Islet of Langerhans (tissue), 1 donor: ENCODE measurements at regions not wholly inside any gene's neighbourhood (a gene's known extent, or its start where the extent isn't known, plus 50 kb on each side); places are given as distances from the start of the nearest gene placed in this dataset.

Source experiments
- FAIRE-seq: peaks from one replicate; lab custom pipeline; 2011; peaks lifted over from hg19 to GRCh38; lab: Jason Lieb, UNC

DNA sequence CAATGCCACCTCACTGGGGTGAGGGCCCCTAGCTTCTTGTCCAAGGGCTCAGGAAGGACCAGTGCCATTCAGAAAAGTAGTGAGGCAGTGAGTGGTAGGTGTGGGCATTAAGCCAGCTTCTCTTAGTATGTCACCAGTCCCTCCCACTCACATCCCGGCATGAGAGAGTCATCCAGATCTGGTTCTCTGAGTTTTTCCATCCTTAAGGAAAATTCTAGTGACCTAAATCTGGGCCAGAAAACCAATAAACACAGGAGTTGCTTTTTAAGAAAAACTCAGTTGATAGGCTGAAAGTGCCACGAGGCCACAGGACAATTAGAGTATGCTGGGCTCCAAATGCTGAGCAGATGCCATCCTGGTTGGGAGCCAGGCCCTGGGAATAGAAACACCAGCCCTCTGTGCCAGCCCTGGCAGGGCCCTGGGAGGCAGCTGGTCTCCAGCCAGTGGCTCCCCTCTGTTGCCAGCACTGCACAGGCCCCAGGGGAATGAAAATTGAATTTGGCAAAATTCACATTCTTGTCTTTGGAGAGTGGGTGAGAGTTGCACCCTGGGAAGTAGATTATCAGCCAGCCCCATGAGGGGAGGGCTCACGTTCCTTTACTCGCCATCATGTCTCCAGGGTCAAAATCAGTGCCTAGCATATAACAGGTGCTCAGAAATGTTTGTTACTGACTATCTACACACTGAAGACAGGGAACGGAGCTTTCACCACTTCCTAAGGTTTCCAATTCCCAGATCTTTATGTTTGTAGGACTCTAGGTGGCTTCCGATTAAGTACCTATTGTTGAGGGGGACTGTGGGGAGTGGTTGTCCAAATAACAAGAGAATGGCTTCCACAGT is 52.8 kb downstream of the FAM43A start:
- FAIRE-seq = no peak

DNA sequence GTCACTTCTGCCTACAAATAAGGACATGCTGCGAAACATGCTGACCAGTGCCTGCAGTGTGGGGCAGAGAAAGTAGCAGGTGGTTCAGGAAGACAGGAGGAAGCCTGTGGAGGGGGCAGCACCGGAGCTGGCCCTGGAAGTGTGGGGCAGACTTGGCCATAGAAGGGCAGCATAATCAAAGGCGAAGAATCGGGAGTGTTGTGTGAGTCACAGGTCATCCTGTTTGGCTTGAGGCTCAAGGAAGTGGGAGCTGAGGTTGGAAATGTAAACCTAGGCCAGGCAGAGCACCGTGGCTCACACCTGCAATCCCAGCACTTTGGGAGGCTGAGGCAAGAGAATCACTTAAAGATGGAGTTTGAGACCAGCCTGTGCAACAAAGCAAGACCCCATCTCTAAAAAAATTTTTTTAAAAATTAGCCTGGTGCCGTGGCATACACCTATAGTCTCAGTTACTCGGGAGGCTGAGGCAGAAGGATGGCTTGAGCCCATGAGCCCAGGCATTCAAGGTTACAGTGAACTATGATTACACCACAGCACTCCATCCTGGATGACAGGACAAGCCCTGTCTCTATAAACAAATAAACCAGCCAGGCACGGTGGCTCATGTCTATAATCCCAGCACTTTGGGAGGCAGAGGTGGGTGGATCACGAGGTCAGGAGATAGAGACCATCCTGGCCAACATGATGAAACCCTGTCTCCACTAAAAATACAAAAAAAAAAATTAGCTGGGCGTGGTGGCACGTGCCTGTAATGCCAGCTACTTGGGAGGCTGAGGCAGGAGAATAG is 54.0 kb downstream of the FAM43A start:
- no peak for FAIRE-seq

DNA sequence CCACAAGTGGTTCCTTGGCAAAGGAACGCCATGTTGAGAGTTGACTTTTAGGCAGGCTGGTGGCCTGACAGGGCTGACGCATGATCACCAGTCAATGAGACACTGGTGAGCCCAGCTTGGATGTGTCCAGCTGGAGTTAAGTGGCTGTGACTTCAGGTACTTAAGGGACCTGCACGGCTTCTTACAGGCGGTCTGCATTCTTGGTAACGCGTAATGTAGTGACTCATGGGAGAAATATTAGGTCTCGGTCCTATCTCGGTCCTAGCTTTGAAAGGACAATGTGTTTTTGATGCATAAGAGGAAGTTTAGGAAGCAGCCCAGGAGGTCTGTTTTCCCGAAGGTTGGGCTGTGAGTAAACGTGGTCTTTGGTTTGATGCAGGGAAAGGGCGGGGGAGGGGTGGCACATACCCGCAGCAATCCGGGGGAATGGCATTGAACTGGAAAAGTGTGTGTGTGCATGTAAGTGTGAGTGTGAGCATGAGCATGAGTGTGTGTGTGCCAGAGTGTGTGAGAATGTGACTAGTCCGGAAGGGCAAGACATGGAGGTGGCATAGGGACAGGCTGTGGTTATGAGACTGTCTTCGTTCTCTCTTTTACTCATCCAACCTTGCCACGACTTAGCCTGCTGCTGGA is 55.3 kb downstream of the FAM43A start:
- FAIRE-seq = no peak

DNA sequence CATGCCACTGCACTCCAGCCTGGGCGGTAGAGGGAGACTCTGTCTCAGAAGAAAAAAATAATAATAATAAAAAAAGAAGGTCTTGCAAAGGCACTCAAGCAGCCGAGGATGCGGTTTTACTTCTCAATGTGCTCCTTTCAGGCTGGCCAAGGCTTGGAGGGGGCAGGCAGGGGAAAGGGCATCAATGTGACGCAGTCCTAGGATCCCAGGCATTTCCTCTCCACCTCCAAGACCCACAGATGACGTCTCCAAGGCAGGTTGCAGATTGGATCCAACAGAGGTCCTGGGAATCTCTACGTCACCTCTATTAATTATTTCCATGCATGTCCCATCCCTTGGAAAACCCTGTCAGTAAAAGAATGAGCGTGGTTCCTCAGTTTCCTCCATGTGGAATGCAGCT is 56.2 kb downstream of the FAM43A start:
- FAIRE-seq = no peak

DNA sequence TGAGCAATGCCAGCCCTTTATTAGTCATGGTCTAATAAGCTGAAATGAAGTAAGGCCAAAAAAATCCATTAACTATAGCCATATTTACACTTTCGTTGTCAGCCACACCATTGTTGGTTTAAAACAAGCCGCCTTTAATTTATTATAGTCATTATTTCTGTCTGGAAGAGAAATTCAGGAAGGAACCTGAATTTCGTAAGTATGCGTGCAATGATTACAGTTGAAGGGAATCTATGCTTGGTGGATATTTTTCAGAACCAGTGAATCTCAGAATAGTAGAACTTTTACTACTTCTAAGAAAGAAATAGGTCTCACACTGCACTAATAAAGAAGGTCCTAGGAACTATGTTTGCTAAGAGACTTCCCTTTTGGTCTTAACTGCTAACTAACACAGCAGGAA is 59.1 kb downstream of the FAM43A start:
- no peak for FAIRE-seq

DNA sequence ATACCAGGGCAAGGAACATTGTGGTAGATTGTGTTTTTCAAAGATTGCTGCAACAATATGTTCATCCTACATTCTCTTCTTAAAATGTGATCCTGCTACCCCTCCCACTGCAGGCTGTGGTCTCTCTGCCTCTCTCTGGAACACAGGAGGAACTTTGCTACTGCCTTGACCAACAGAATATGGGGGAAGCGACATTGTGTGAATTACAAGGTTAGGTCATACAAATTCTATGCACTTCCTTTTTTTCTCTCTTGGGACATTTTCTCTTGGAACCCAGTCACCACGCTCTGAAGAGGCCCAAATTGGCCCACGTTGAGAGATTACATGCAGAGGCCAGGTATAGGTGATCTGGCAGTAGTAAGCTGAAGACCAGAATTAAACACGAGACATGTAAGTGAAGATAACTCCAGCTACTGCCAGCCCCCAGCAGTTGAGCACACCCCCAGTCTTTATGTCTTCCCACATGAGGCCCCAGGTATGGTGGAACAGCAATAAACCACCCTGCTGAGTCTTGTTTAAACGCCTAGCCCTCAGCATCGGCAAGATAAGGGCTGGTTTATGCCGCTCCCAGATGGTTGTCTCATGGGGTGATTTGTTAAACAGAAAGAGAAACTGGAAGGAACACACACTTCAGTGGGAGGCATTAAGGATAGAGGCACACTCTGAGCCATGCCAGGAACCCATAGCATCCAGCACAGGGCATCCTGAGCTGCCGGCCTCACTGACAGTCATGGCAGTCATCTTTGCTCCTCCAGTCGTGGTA is 59.9 kb downstream of the FAM43A start:
- FAIRE-seq = no peak

DNA sequence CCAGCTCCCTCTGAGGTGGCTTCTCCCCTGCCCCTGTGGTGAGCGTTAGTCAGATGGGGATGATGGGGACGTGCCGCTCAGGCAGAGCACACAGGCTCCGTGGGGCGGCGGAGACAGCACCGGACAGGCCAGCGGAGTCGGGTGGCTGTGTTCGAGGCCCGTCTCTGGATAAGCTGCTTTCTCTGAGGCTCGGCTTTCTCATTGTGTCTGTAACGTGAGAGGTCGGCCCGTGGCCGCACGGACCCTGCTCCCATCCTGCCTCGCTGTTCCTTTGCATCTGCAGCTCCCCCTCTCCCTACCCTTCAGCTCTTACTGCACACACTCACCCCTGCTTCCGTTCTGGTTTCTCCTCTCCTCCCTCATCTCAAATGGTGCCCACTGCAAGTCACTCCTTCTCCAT is 62.5 kb downstream of the FAM43A start:
- FAIRE-seq = no peak

DNA sequence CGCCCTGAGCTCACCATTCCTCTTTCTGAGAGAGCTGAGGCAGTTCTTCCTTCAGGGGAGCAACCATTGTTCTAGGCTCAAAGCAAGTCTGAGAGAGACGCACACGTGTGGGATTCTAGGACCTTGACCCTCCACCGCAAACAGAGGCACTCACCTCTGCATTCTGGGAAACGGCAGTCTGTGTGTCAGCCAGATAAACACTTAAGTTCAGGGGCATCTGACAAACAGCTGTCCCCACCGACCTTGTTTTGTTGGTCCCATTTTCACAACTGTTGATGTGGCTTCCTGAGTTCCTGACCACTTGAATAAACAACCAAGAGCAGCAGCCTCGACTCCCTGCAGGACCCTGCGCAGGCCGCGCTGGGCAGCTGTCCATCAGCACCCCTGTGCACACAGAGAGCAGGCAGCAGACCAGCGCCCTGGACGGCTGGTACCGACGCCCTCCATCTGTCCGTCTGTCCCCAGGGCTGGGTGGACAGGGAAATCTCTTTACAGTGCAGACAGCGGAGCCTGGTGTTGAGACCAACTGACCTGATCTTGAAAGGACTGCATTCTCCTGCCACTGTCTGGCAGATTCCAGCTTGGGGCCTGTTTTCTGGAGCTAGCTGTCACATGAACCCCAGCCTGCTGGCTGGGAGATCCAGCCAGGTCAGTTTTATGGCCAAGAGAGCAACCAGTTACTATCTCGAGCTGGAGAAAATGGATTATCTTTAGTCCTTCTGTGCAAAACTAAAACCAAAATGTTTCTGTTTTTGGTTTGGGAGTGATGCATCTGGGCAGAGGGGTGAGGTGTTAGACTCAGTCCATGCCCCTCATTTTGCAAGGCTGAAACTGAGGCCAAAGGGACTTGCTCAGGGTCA is 64.2 kb downstream of the FAM43A start:
- no peak for FAIRE-seq

DNA sequence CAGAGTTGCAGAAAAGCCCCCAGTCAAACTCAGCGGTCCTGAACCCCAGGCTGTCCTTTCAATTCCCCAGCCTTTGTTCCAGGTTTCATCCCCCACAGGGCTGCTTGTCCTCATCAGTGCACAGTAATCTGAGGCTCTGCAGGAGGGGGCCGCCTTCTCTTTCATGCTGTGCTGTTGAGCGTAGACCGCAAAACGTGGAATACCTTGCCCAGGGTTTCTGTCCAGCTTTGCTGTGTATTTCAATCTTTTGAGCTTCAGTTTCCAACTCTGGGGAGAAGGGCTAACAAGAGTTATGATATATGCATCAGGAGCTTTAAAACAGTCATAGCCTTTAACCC is 64.8 kb downstream of the FAM43A start:
- no peak for FAIRE-seq

DNA sequence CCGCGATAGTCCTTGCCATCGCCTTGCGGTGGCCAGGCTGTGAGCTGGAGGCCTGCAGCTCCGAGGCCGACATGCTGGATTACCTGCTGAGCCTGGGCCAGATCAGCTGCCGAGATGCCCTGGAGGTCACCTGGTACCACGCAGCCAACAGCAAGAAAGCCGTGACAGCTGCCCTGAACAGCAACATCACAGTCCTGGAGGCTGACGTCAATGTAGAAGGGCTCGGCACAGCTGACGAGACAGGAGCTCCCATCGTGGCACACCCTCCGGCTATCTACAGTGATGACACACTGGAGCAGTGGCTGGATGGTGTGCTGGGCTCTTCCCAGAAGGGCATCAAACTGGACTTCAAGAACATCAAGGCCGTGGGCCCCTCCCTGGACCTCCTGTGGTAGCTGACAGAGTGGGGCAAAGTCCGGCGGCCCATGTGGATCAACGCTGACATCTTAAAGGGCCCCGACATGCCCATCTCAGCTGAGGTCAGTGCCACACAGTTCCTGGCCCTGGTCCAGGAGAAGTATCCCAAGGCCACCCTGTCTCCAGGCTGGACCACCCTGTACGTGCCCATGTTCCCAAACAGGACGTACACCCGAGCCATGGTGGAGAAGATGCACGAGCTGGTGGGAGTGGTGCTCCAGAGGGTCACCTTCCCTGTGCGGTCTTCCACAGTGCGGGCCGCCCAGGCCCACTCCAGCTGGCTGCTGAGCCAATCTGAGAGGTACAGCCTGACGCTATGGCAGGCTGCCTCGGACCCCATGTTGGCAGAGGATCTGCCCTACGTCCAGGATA is 70.2 kb downstream of the FAM43A start:
- no peak for FAIRE-seq

DNA sequence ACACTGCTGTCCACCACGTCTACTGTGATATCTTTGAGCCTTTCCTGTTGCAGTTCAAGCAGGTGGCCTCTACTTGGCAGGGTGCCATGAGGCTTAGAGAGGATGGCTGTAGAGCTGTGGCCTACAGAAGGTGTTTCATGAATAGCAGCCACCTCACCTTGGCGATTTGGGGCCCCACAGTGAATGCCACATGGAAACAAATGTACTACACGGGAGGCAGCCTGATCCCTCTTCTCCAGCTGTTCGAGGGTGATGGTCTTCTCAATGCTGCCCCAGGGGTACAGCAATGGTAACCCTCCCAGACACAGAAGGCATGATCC is 70.7 kb downstream of the FAM43A start:
- no peak for FAIRE-seq

DNA sequence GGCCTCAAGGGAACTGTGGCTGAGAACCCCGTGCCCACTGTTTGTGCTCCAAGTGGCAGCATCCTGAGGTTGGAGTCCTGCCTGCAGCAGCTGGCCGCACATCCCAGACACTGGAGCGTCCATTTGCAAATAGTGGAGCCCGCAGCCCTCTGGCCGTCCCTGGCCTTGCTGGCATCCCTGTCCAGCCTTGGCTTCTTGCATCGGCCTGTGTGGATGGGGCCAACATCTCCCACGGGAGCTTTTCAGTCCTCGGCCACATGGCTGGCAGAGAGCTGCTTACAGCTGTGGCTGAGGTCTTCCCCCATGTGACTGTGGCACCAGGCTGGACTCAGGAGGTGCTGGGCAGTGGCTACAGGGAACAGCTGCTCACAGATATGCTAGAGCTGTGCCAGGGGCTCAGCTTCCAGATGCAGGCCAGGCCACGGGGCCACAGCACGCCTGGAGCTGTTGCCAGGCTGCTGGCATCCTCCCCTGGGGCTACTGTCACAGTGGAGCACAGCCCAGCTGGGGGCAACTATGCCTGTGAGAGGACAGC is 71.2 kb downstream of the FAM43A start:
- no peak for FAIRE-seq

DNA sequence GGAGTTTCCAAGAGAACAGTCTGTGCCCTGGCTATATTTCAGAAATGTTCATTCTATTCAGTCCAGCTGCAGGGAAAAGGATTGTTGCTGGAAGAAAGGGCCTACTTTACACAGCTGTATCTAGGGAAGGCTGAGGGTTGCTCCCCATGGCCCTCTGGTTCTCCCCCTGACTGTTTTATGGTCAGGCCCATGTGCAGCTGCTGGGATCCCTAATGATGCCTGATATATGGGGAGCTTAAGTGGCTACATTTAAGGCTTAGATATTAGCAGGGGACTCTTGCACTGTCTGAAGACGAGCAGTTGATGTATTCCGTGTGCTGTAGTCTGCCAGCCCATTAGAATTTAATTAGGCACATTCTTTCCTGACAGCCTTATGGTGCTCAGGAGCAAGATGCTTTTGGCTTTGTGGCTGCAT is 72.0 kb downstream of the FAM43A start:
- no peak for FAIRE-seq

DNA sequence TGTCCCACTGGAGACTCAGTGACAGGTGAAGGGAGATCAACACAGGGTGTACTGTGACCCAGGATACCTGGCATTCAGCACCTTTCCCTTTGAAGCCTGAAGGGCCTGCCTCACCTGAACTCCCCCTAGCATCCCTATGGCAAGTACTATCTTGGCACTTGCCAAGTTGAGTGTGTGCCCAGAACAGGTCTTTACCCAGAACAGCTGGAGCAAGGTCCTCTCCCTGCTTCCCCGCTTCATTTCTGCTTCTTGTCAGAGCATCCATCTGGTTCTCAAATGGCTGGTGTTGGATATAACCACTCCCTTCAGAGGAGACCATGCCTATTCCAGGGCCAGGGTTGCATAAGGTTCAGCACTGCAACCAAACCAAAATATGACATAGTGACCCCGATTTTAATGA is 73.0 kb downstream of the FAM43A start:
- FAIRE-seq = no peak

DNA sequence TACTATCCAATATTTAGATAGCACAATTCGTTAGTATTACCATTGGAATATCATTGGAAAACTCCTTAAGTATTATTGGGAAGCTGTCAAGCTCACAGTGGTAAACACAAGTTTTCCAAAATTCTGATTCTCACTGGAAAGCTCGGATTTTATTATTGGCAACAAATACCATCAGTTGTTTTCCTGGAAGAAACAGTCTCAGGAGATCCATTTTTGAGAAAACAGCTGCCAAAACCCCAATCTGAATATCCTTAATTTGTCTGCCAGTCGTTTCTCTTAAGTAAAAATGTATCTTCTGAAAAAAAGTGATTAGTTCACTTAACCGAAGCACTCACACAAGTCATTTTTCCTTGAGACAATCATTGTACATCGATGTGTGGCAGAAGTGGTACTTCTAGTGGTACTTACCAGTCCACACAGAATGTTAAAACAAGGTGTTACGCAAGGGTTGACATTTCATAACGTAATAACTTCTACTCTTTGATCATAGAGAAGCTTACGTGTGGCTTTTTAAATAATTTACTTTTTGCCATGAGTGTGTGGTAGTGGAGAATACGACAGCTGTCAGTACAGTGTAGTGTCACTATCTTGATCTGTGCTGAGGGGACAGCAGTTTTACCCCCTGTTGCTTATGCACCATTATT is 74.9 kb downstream of the FAM43A start:
- FAIRE-seq = no peak

DNA sequence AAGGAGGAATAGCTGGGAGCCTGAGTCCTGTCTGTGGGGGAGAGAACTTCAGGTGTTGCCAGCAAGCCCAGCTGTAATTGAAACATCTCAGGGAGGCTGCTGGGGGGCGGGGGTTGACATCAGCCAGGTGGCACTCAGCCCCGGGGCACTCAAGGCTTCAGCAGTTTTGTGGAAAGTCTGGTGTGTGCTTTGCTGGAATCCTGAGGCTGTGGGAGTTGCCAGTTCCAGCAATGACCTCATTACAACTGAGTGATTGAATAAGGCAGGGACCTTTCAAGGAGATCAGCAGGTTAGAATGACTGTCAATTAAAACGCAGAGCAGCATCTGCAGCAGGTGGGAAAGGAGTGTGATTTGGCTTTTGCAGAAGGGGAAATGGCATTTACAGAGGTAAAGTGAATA is 75.7 kb downstream of the FAM43A start:
- no peak for FAIRE-seq

DNA sequence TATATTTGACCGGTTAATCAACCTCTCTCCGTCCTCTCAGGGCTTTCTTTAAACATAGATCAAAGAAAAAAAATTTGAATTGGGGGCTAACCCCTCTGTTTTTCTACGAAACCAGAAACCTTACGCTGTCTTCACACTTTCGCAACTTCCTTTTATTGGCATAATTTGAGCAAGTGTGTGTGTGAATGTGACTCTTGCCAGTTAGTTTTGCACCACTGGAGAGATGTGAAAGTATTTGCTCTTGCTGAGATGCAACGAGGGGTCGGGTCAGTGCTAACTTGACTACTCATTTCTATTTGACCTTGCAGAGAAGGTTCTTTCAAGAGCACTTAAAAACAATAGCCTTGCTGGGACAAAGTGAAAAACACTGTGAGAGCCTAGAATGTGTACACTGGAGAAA is 81.2 kb downstream of the FAM43A start:
- FAIRE-seq = no peak

DNA sequence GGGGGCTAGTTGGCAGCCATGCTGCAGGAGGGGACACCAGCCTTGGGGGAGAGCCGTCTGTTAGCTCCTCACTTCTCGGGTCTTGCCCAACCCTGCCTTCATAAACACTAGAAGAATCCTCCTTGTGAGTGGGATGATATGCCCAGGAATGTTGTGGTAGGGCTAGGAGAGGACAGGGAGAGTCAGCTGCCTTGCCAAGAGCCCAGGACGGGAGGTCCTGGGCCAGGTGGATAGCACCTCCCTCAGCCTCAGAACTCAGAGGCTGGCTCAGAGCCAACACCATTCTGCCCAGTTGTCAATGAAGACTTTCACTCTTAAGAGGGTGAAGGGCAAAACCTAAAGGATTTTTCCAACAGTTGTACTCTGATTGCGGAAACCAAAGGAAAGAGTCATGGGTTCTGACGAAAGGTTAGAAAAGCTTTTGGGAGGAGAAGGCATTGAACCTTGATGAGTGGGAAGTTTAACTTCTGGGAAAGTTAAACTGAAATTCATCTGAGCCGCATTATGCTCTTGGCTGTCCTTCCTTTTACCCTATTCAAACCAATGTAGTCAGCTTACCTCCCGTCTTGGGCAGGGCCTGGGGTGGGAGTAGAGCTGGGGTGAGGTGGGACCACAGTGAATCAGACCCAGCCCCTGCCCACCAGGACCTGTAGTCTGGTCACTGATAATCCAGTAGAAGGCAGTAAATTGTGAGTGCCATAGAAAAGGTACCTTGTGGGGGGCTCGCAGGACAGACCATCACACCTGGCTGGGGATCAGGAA is 81.9 kb downstream of the FAM43A start:
- FAIRE-seq = no peak

DNA sequence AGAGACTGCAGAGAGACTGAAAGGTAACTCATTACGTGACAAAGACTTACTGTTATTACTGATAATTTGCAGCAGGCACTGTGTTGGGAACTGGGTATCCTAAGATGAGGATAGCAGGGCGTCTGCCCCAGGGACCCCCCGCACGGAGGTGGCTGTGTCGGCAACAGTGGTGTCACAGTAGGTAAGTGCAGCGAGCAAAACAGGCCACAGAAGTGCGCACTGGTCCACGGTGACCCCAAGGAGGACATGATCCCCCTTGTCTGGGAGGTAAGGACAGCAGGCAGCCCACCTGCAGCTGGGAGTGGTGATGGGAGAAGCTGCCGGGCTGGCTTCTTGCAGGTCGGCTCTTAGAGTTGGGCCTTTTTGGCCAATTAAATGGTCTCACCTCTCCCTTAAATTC is 82.9 kb downstream of the FAM43A start:
- FAIRE-seq = no peak
